HepG2 (cell line): ENCODE measurements at regions not wholly inside any gene's neighbourhood (a gene's known extent, or its start where the extent isn't known, plus 50 kb on each side); places are given as distances from the start of the nearest gene placed in this dataset.
A peak's percentile ranks its signal among the peaks of the same experiment; 100 is the strongest.

ENCODE experiments used
- ATAC-seq: fragments of 200-7000 bp; cut with Tn5 transposase; 3 replicates; pipeline ENCODE4 v1.9.1; 2020; ENCODE audit warnings: mild to moderate bottlenecking, moderate library complexity
- BruUV-seq: library from RNA; stranded (reverse); fragments of 400-500 nt; replicated peaks from 2 replicates; lab custom pipeline; 2021; lab: Mats Ljungman, UMichigan
- CTCF ChIA-PET: fragments of 300-600 bp; formaldehyde crosslinking; extraction: SDS; loops from one replicate; lab custom pipeline; 2021; ENCODE audit warnings: low total read pairs, inconsistent platforms, low intra/inter-chr PET ratio; lab: Yijun Ruan, JAX
- POLR2A ChIA-PET: fragments of 350-600 bp; sonication (Branson Sonifier 250); formaldehyde crosslinking; loops from one replicate; lab custom pipeline; 2020; ENCODE audit warnings: antibody characterized with exemption, inconsistent platforms; lab: Yijun Ruan, JAX
- DNase-seq: peaks from one replicate; pipeline ENCODE4 v3.0.0-alpha.2; 2015; ENCODE audit warnings: low spot score
- FAIRE-seq: peaks from 3 replicates; lab custom pipeline; 2011; peaks lifted over from hg19 to GRCh38; lab: Jason Lieb, UNC
- H2AFZ ChIP-seq: one replicate; pipeline ENCODE4 v1.6.1; 2011; ENCODE audit warnings: low read length, inconsistent platforms
- H3K27ac ChIP-seq: fragments of 300-600 bp; 3 replicates; pipeline ENCODE4 v1.8.0; 2011; ENCODE audit warnings: mixed run types, mild to moderate bottlenecking, mixed read lengths, low read length, inconsistent platforms; ENCODE audit not compliant: insufficient read depth; ENCODE audit errors: extremely low read length
- H3K27me3 ChIP-seq, 2 experiments: fragments of 200-600 bp in 1 of 2; 2 replicates in 1 of 2; 3 replicates in 1 of 2; pipeline versions ENCODE4 v1.6.0 to v1.8.0; 2011; ENCODE audit warnings: low read length in 2 of 2, mild to moderate bottlenecking in 2 of 2, moderate library complexity in 2 of 2, inconsistent platforms in 1 of 2; ENCODE audit not compliant: insufficient read depth in 2 of 2, control insufficient read depth in 1 of 2
- H3K36me3 ChIP-seq, 2 experiments: fragments of 200-600 bp in 1 of 2; replicated peaks in 1 of 2; 2 replicates in 1 of 2; 3 replicates in 1 of 2; pipeline versions ENCODE4 v1.5.1 to v1.8.0; 2011; ENCODE audit warnings: low read length in 2 of 2, inconsistent platforms in 1 of 2; ENCODE audit not compliant: insufficient read depth in 2 of 2, control insufficient read depth in 1 of 2
- H3K4me1 ChIP-seq: 2 replicates; pipeline ENCODE4 v1.5.1; 2012; ENCODE audit warnings: low read length, inconsistent platforms; ENCODE audit not compliant: insufficient read depth
- H3K4me2 ChIP-seq: 2 replicates; pipeline ENCODE4 v1.6.0; 2011; ENCODE audit warnings: low read depth, low read length, inconsistent platforms
- H3K4me3 ChIP-seq, 3 experiments: fragments of 200-600 bp in 1 of 3; sonication (generic), shearing (Covaris generic) in 1 of 3; replicated peaks in 1 of 3; 2 replicates each; pipeline ENCODE4 v1.5.1; 2011 to 2016; ENCODE audit warnings: low read length in 3 of 3, inconsistent platforms in 2 of 3, low read depth in 2 of 3, mild to moderate bottlenecking in 2 of 3, control low read depth in 1 of 3, mixed read lengths in 1 of 3; ENCODE audit not compliant: insufficient read depth in 1 of 3
- H3K79me2 ChIP-seq: one replicate; pipeline ENCODE4 v1.6.1; 2011; ENCODE audit warnings: low read length, inconsistent platforms; ENCODE audit not compliant: insufficient read depth
- H3K9ac ChIP-seq: 2 replicates; pipeline ENCODE4 v1.6.0; 2011; ENCODE audit warnings: mild to moderate bottlenecking, low read depth, low read length, inconsistent platforms; ENCODE audit not compliant: insufficient read depth
- H3K9me3 ChIP-seq: 2 replicates; pipeline ENCODE4 v1.5.1; 2012; ENCODE audit warnings: mild to moderate bottlenecking, low read length
- H4K20me1 ChIP-seq: 2 replicates; pipeline ENCODE4 v1.6.0; 2011; ENCODE audit warnings: inconsistent platforms, mild to moderate bottlenecking, low read length, moderate library complexity; ENCODE audit not compliant: insufficient read depth
- DMAP1 ChIP-seq: IDR thresholded peaks from 2 replicates; pipeline ENCODE4 v1.6.1; 2016
- ETV6 ChIP-seq: sonication (generic); formaldehyde crosslinking; conservative IDR thresholded peaks from 2 replicates; pipeline ENCODE4 v1.4.0; 2020; ENCODE audit warnings: missing genetic modification reagents
- EZH2 ChIP-seq: conservative IDR thresholded peaks from 2 replicates; pipeline ENCODE4 v1.6.1; 2012; ENCODE audit warnings: mild to moderate bottlenecking, low read depth, low read length, moderate library complexity
- FIP1L1 ChIP-seq: fragments of 200-400 bp; formaldehyde crosslinking; IDR thresholded peaks from 2 replicates; pipeline ENCODE4 v1.6.1; 2018; ENCODE audit warnings: low read depth, mild to moderate bottlenecking, low read length, moderate library complexity, borderline replicate concordance; ENCODE audit not compliant: insufficient read depth
- NFKB2 ChIP-seq: sonication (generic); formaldehyde crosslinking; IDR thresholded peaks from 2 replicates; pipeline ENCODE4 v1.4.0; 2020; ENCODE audit warnings: missing genetic modification reagents, borderline replicate concordance
- REL ChIP-seq: sonication (generic); formaldehyde crosslinking; conservative IDR thresholded peaks from 2 replicates; pipeline ENCODE4 v1.8.0; 2022; ENCODE audit warnings: mild to moderate bottlenecking, missing genetic modification reagents, moderate library complexity
- ZFP36 ChIP-seq: fragments of 150-350 bp; IDR thresholded peaks from 2 replicates; pipeline ENCODE4 v1.6.1; 2018; ENCODE audit warnings: borderline replicate concordance, low read length, low read depth; ENCODE audit not compliant: partially characterized antibody
- ZNF577 ChIP-seq: sonication (generic); formaldehyde crosslinking; IDR thresholded peaks from 2 replicates; pipeline ENCODE4 v1.4.0; 2020; ENCODE audit warnings: mild to moderate bottlenecking, low read depth, missing genetic modification reagents, borderline replicate concordance
- ZSCAN29 ChIP-seq: sonication (generic); formaldehyde crosslinking; conservative IDR thresholded peaks from 2 replicates; pipeline ENCODE4 v1.4.0; 2020; ENCODE audit warnings: mild to moderate bottlenecking, missing genetic modification reagents
- WGBS: methylation state at CpG from one replicate; pipeline ENCODE4 v1.1.6; 2017; ENCODE audit warnings: low lambda C conversion rate; 5-methylcytosine and 5-hydroxymethylcytosine counted together
- in situ Hi-C: cut with HindIII; loops from 2 replicates; pipeline ENCODE4 v1.10.0; 2017; ENCODE audit warnings: low pct_unique_long_range_greater_than_20kb; ENCODE audit not compliant: extremely low pct_ligation_motif_present
- intact Hi-C: fragments of 100-400 bp; cut with micrococcal nuclease; formaldehyde crosslinking; loops from one replicate; pipeline ENCODE4 v1.10.0; 2022; ENCODE audit not compliant: unreplicated experiment
- TF ChIP-seq, protein P1 (sequence below): sonication (generic); formaldehyde crosslinking; IDR thresholded peaks from 2 replicates; pipeline ENCODE4 v1.4.0; 2020; ENCODE audit warnings: missing genetic modification reagents
- TF ChIP-seq, protein P2 (sequence below): sonication (generic); formaldehyde crosslinking; IDR thresholded peaks from 2 replicates; pipeline ENCODE4 v1.9.0; 2021; ENCODE audit warnings: missing genetic modification reagents, mild to moderate bottlenecking, borderline replicate concordance

DNA sequence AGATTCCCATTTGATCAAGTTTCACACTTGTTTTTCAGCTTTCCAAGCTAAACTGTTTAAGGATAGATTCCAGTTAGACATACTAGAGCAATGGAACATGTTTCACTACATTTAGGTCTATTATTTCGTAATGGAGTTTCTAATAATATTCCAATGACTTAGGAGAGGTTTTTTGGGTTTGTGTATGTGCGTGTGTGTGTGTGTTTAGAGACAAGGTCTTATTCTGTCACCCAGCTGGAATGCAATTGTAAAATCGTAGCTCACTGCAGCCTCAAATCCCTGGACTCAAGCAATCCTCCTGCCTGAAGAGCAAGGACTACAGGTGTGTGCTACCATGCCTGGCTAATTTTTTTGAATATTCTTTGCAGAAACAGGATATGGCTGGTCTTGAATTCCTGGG lies 426.3 kb downstream of the ZFHX3 start:
- H3K79me2 ChIP-seq, result peaks cover 11% of the 10 kb centered on the region
- intact Hi-C loops, result no loop called here
- CTCF ChIA-PET, result no interaction called here
- no peak for TF ChIP-seq REL
- TF ChIP-seq DMAP1 (CRISPR knock-in tag), result no peak
- TF ChIP-seq, protein P1, sequence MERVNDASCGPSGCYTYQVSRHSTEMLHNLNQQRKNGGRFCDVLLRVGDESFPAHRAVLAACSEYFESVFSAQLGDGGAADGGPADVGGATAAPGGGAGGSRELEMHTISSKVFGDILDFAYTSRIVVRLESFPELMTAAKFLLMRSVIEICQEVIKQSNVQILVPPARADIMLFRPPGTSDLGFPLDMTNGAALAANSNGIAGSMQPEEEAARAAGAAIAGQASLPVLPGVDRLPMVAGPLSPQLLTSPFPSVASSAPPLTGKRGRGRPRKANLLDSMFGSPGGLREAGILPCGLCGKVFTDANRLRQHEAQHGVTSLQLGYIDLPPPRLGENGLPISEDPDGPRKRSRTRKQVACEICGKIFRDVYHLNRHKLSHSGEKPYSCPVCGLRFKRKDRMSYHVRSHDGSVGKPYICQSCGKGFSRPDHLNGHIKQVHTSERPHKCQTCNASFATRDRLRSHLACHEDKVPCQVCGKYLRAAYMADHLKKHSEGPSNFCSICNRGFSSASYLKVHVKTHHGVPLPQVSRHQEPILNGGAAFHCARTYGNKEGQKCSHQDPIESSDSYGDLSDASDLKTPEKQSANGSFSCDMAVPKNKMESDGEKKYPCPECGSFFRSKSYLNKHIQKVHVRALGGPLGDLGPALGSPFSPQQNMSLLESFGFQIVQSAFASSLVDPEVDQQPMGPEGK (CRISPR knock-in tag), result no peak
- no peak for TF ChIP-seq ZSCAN29 (CRISPR knock-in tag)
- no peak for TF ChIP-seq ZFP36
- no peak for TF ChIP-seq ETV6 (CRISPR knock-in tag)
- TF ChIP-seq EZH2, result no peak
- TF ChIP-seq ZNF577 (CRISPR knock-in tag), result no peak
- TF ChIP-seq, protein P2, sequence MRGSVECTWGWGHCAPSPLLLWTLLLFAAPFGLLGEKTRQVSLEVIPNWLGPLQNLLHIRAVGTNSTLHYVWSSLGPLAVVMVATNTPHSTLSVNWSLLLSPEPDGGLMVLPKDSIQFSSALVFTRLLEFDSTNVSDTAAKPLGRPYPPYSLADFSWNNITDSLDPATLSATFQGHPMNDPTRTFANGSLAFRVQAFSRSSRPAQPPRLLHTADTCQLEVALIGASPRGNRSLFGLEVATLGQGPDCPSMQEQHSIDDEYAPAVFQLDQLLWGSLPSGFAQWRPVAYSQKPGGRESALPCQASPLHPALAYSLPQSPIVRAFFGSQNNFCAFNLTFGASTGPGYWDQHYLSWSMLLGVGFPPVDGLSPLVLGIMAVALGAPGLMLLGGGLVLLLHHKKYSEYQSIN (CRISPR knock-in tag), result no peak
- TF ChIP-seq NFKB2 (CRISPR knock-in tag), result no peak
- TF ChIP-seq FIP1L1, result no peak
- ATAC-seq (no peak), DNase-seq (no peak), FAIRE-seq (peak; percentile 66)
- POLR2A ChIA-PET, result no interaction called here
- WGBS, result 89% methylated on average over 3 of the region's 3 CpGs
- no peaks in the 10 kb centered on the region for H3K9me3 ChIP-seq
- BruUV-seq, result no TSS peak
- H3K4me3 ChIP-seq, result no peak overlapping the region
- H3K27me3 ChIP-seq, result no peaks in the 10 kb centered on the region
- no peak overlapping the region for H3K9ac ChIP-seq
- no peak overlapping the region for H3K4me2 ChIP-seq
- no peak overlapping the region for H3K27ac ChIP-seq
- no peaks in the 10 kb centered on the region for H3K36me3 ChIP-seq
- no peaks in the 10 kb centered on the region for H4K20me1 ChIP-seq
- peaks cover 13% of the 10 kb centered on the region for H3K4me1 ChIP-seq
- H2AFZ ChIP-seq, result no peak overlapping the region
- in situ Hi-C loops, result no loop called here
